GM12878 (cell line): ENCODE measurements at regions not wholly inside any gene's neighbourhood (a gene's known extent, or its start where the extent isn't known, plus 50 kb on each side); places are given as distances from the start of the nearest gene placed in this dataset.

ENCODE experiments used
- ATAC-seq: fragments of 200-7000 bp; cut with Tn5 transposase; 3 replicates; pipeline ENCODE4 v1.9.1; 2020; ENCODE audit warnings: mild to moderate bottlenecking, moderate library complexity
- BruUV-seq: library from RNA; stranded (reverse); fragments of 400-500 nt; replicated peaks from 2 replicates; lab custom pipeline; 2021; lab: Mats Ljungman, UMichigan
- CTCF ChIA-PET: fragments of 300-600 bp; sonication (Branson Sonifier 250); formaldehyde crosslinking; extraction: SDS; loops from one replicate; lab custom pipeline; 2021; ENCODE audit warnings: inconsistent platforms; lab: Yijun Ruan, JAX
- POLR2A ChIA-PET: fragments of 350-600 bp; formaldehyde crosslinking; extraction: SDS; loops from one replicate; lab custom pipeline; 2021; ENCODE audit warnings: inconsistent platforms; lab: Charles Lee
- RAD21 ChIA-PET: fragments of 300-600 bp; sonication (Branson Sonifier 250); formaldehyde crosslinking; loops from one replicate; lab custom pipeline; 2023; ENCODE audit warnings: antibody characterized with exemption; ENCODE audit not compliant: unreplicated experiment; lab: Charles Lee
- SMC1A ChIA-PET: fragments of 300-600 bp; sonication (Branson Sonifier 250); formaldehyde crosslinking; loops from one replicate; lab custom pipeline; 2023; ENCODE audit not compliant: unreplicated experiment, uncharacterized antibody; lab: Charles Lee
- DNase-seq: peaks from one replicate; pipeline ENCODE4 v3.0.0-alpha.2; 2011; ENCODE audit warnings: low read depth, low spot score
- FAIRE-seq: peaks from 3 replicates; lab custom pipeline; 2011; peaks lifted over from hg19 to GRCh38; lab: Jason Lieb, UNC
- H2AFZ ChIP-seq: 2 replicates; pipeline ENCODE4 v1.6.0; 2011; ENCODE audit warnings: low read depth, low read length, control low read depth; ENCODE audit not compliant: control insufficient read depth
- H3K27ac ChIP-seq: 2 replicates; pipeline ENCODE4 v1.5.1; 2011; ENCODE audit warnings: control low read depth; ENCODE audit not compliant: control insufficient read depth, insufficient read depth
- H3K27me3 ChIP-seq, 2 experiments: replicated peaks in 1 of 2; 2 replicates each; pipeline versions ENCODE4 v1.6.0 to v1.6.1; 2011; ENCODE audit warnings: low read length in 1 of 2; ENCODE audit not compliant: control insufficient read depth in 2 of 2, insufficient read depth in 2 of 2
- H3K36me3 ChIP-seq, 2 experiments: 2 replicates each; pipeline ENCODE4 v1.5.1; 2011; ENCODE audit warnings: low read length in 1 of 2; ENCODE audit not compliant: control insufficient read depth in 2 of 2, insufficient read depth in 2 of 2
- H3K4me1 ChIP-seq: 2 replicates; pipeline ENCODE4 v1.6.1; 2011; ENCODE audit warnings: mild to moderate bottlenecking, low read length, moderate library complexity, mixed read lengths; ENCODE audit not compliant: control insufficient read depth, insufficient read depth
- H3K4me2 ChIP-seq: 2 replicates; pipeline ENCODE4 v1.6.0; 2011; ENCODE audit warnings: control low read depth; ENCODE audit not compliant: control insufficient read depth, insufficient read depth
- H3K4me3 ChIP-seq: fragments of 200-600 bp; sonication (generic); 2 replicates; pipeline ENCODE4 v1.5.1; 2016
- H3K79me2 ChIP-seq: 2 replicates; pipeline ENCODE4 v1.6.0; 2011; ENCODE audit warnings: low read length; ENCODE audit not compliant: control insufficient read depth, insufficient read depth
- H3K9ac ChIP-seq: 2 replicates; pipeline ENCODE4 v1.8.0; 2011; ENCODE audit warnings: low read length, control low read depth, mixed read lengths; ENCODE audit not compliant: control insufficient read depth, insufficient read depth
- H3K9me3 ChIP-seq: replicated peaks from 3 replicates; pipeline ENCODE4 v1.5.1; 2011; ENCODE audit warnings: mild to moderate bottlenecking, low read length; ENCODE audit not compliant: control insufficient read depth, insufficient read depth
- H4K20me1 ChIP-seq: 2 replicates; pipeline ENCODE4 v1.6.0; 2011; ENCODE audit not compliant: control insufficient read depth, insufficient read depth
- NFXL1 ChIP-seq: fragments of 450-650 bp; IDR thresholded peaks from 2 replicates; pipeline ENCODE4 v1.6.1; 2017; ENCODE audit warnings: antibody characterized with exemption, mild to moderate bottlenecking, borderline replicate concordance
- in situ Hi-C: fragments of 300-500 bp; cut with MboI; formaldehyde crosslinking; loops from 9 replicates; pipeline ENCODE4 v1.14.3; 2018; ENCODE audit warnings: mixed read lengths
- intact Hi-C: fragments of 100-400 bp; cut with micrococcal nuclease; formaldehyde crosslinking; loops from one replicate; pipeline ENCODE4 v1.14.2; 2022; ENCODE audit not compliant: unreplicated experiment
- TF ChIP-seq, protein P1 (sequence below): IDR thresholded peaks from 2 replicates; pipeline ENCODE4 v1.6.1; 2012; ENCODE audit warnings: mild to moderate bottlenecking, low read depth, low read length

DNA sequence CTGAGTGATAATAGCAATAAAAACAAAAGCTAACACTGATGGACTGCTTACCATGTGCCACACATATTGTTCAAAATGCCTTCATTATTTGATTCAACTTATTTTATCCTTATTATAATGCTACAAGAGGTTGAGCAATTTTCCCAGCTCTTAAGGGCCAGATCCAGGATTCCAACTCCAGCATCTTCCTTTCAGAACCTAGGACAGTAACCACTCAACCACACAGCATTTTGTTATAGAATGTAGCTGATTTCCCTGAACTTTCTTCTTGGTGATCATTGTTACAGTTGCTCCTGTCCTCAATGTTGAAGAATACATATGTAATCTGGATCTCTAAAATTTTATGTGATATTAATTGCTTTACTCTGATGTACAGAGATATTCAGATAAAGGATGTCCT is 341.7 kb downstream of the PIK3C3 start:
- Histone ChIP-seq H3K9me3 (no peaks in the 10 kb centered on the region), H2AFZ (no peak overlapping the region), H3K4me3 (no peak overlapping the region), H3K36me3 (no peaks in the 10 kb centered on the region), H3K79me2 (no peaks in the 10 kb centered on the region), H3K9ac (no peak overlapping the region), H3K27me3 (no peaks in the 10 kb centered on the region), H3K27ac (no peak overlapping the region), H4K20me1 (no peaks in the 10 kb centered on the region), H3K4me2 (no peak overlapping the region), H3K4me1 (no peaks in the 10 kb centered on the region)
- RAD21 ChIA-PET = interaction anchor here (0.7 to 9.1 kb wide), 6 partner anchors 15 to 975 kb away, joined by 3 to 82 read pairs (median 4); no protein-coding TSS in a partner anchor
- no peak for ATAC-seq
- CTCF ChIA-PET = interaction anchor here (0.6 to 9.5 kb wide), 19 partner anchors 7 to 975 kb away, joined by 3 to 107 read pairs (median 4); no protein-coding TSS in a partner anchor
- no peak for DNase-seq
- TF ChIP-seq NFXL1 = no peak
- TF ChIP-seq, protein P1, sequence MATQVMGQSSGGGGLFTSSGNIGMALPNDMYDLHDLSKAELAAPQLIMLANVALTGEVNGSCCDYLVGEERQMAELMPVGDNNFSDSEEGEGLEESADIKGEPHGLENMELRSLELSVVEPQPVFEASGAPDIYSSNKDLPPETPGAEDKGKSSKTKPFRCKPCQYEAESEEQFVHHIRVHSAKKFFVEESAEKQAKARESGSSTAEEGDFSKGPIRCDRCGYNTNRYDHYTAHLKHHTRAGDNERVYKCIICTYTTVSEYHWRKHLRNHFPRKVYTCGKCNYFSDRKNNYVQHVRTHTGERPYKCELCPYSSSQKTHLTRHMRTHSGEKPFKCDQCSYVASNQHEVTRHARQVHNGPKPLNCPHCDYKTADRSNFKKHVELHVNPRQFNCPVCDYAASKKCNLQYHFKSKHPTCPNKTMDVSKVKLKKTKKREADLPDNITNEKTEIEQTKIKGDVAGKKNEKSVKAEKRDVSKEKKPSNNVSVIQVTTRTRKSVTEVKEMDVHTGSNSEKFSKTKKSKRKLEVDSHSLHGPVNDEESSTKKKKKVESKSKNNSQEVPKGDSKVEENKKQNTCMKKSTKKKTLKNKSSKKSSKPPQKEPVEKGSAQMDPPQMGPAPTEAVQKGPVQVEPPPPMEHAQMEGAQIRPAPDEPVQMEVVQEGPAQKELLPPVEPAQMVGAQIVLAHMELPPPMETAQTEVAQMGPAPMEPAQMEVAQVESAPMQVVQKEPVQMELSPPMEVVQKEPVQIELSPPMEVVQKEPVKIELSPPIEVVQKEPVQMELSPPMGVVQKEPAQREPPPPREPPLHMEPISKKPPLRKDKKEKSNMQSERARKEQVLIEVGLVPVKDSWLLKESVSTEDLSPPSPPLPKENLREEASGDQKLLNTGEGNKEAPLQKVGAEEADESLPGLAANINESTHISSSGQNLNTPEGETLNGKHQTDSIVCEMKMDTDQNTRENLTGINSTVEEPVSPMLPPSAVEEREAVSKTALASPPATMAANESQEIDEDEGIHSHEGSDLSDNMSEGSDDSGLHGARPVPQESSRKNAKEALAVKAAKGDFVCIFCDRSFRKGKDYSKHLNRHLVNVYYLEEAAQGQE = peak; percentile 58
- SMC1A ChIA-PET = interaction anchor here (1.0 to 10.1 kb wide), 11 partner anchors 9 to 975 kb away, joined by 3 to 114 read pairs (median 5); no protein-coding TSS in a partner anchor
- FAIRE-seq = no peak
- intact Hi-C loops (no loop called here), in situ Hi-C loops (loop anchor here (5.0 to 10.0 kb wide), 2 partner anchors 976 to 1288 kb away; no protein-coding TSS in a partner anchor)
- POLR2A ChIA-PET = interaction anchor here (0.6 to 1.0 kb wide), 3 partner anchors 121 to 528 kb away, joined by 3 to 11 read pairs (median 10); no protein-coding TSS in a partner anchor
- BruUV-seq = no TSS peak
